ENCODE measurements at regions not wholly inside any gene's neighbourhood (a gene's known extent, or its start where the extent isn't known, plus 50 kb on each side); places are given as distances from the start of the nearest gene placed in this dataset.
"Not testable (repeated sequence)": the region's sequence is repeated elsewhere in the genome, so short reads cannot be mapped to it uniquely, and the experiment has no call there.

DNA sequence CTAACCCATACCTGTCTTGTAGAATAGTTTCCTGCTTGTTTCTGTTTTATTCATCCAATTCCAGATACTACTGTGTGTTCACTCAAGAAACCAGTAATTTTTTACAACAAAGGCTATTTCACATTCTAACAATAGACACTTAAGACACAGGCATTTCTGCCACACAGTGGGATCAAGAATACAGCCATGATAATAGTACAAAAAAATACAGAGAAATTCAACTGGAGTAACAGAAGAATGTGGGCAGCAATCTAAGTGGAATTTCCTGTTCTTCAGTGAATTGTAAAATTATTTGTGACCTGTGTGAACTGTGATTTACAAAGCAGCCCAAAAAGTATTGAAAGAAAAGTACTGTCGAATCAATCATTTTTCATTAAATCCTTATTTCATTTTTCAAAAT lies 282.9 kb downstream of the CCER1 start:
- Histone ChIP-seq H4K20me1 (ENCODE audit: insufficient read depth, low read length) (no peaks in the 10 kb centered on the region), H3K4me2 (ENCODE audit: low read length) (no peak overlapping the region), H3K79me2 (ENCODE audit: low read length) (no peaks in the 10 kb centered on the region), H3K9ac (ENCODE audit: low read length) (no peak overlapping the region), H3K27ac (ENCODE audit: low read length) (no peak overlapping the region), H3K36me3 (replicated peaks; ENCODE audit: low read depth, low read length) (no peaks in the 10 kb centered on the region), H3K27me3 (ENCODE audit: low read depth, low read length) (no peaks in the 10 kb centered on the region), H3K4me1 (ENCODE audit: low read length) (no peaks in the 10 kb centered on the region), H3K9me3 (ENCODE audit: insufficient read depth, low read length) (no peaks in the 10 kb centered on the region), H3K4me3 (ENCODE audit: low read length) (no peak overlapping the region), H2AFZ (ENCODE audit: low read depth, low read length) (no peak overlapping the region)
- TF ChIP-seq, protein P1, sequence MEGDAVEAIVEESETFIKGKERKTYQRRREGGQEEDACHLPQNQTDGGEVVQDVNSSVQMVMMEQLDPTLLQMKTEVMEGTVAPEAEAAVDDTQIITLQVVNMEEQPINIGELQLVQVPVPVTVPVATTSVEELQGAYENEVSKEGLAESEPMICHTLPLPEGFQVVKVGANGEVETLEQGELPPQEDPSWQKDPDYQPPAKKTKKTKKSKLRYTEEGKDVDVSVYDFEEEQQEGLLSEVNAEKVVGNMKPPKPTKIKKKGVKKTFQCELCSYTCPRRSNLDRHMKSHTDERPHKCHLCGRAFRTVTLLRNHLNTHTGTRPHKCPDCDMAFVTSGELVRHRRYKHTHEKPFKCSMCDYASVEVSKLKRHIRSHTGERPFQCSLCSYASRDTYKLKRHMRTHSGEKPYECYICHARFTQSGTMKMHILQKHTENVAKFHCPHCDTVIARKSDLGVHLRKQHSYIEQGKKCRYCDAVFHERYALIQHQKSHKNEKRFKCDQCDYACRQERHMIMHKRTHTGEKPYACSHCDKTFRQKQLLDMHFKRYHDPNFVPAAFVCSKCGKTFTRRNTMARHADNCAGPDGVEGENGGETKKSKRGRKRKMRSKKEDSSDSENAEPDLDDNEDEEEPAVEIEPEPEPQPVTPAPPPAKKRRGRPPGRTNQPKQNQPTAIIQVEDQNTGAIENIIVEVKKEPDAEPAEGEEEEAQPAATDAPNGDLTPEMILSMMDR (IDR thresholded peaks at IDR 0.05; ENCODE audit: low read depth, low read length) = no peak
- TF ChIP-seq EZH2phosphoT487 (IDR thresholded peaks at IDR 0.05; ENCODE audit: low read depth) = no peak

DNA sequence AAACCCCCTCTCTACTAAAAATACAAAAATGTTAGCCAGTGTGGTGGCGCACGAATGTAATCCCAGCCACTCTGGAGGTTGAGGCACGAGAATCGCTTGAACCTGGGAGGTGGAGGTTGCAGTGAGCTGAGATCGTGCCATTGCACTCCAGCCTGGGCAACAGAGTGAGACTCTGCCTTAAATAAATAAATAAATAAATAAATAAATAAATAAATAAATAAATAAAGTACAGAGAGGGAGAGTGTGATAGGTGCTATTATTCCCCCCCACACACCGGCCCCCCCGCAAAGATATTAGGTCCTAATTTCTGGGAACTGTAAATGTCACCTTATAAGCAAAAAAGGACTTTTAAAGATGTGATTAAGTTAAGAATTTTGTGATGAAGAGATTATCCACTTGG lies 291.0 kb downstream of the CCER1 start:
- not testable (repeated sequence) for H3K4me2 ChIP-seq (ENCODE audit: low read length); H3K36me3 ChIP-seq (replicated peaks; ENCODE audit: low read depth, low read length); H3K27ac ChIP-seq (ENCODE audit: low read length); H3K4me1 ChIP-seq (ENCODE audit: low read length); H3K4me3 ChIP-seq (ENCODE audit: low read length); H3K9me3 ChIP-seq (ENCODE audit: insufficient read depth, low read length); H3K79me2 ChIP-seq (ENCODE audit: low read length); H3K9ac ChIP-seq (ENCODE audit: low read length); H2AFZ ChIP-seq (ENCODE audit: low read depth, low read length); H3K27me3 ChIP-seq (ENCODE audit: low read depth, low read length); H4K20me1 ChIP-seq (ENCODE audit: insufficient read depth, low read length)

DNA sequence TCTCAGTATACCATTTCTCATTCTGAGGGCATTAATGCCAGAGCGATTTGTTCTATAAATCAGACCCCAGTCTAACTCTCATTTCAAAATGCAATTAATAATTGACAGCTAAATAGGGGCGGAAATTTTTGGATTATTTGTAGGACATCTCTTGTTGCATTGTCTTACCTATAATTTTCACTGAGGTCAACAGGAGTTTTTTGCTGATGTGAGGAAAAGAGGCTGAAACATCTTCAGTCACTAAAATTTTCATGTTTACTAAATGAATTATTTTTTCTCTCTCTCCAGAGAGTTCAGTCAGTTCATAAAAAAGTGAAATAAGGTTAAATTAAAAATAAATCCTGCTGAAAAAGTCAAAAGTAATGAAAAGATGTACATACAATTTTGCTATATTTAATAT lies 295.9 kb downstream of the CCER1 start:
- no peaks in the 10 kb centered on the region for H3K9me3 ChIP-seq (ENCODE audit: insufficient read depth, low read length)
- H2AFZ ChIP-seq (ENCODE audit: low read depth, low read length) = no peak overlapping the region
- H3K27me3 ChIP-seq (ENCODE audit: low read depth, low read length) = no peaks in the 10 kb centered on the region
- no peaks in the 10 kb centered on the region for H3K4me1 ChIP-seq (ENCODE audit: low read length)
- no peaks in the 10 kb centered on the region for H4K20me1 ChIP-seq (ENCODE audit: insufficient read depth, low read length)
- H3K27ac ChIP-seq (ENCODE audit: low read length) = no peak overlapping the region
- no peak overlapping the region for H3K9ac ChIP-seq (ENCODE audit: low read length)
- H3K79me2 ChIP-seq (ENCODE audit: low read length) = no peaks in the 10 kb centered on the region
- H3K36me3 ChIP-seq (replicated peaks; ENCODE audit: low read depth, low read length) = no peaks in the 10 kb centered on the region
- TF ChIP-seq, protein P1 (IDR thresholded peaks at IDR 0.05; ENCODE audit: low read depth, low read length) = no peak
- no peak for TF ChIP-seq EZH2phosphoT487 (IDR thresholded peaks at IDR 0.05; ENCODE audit: low read depth)
- H3K4me3 ChIP-seq (ENCODE audit: low read length) = no peak overlapping the region
- H3K4me2 ChIP-seq (ENCODE audit: low read length) = no peak overlapping the region

DNA sequence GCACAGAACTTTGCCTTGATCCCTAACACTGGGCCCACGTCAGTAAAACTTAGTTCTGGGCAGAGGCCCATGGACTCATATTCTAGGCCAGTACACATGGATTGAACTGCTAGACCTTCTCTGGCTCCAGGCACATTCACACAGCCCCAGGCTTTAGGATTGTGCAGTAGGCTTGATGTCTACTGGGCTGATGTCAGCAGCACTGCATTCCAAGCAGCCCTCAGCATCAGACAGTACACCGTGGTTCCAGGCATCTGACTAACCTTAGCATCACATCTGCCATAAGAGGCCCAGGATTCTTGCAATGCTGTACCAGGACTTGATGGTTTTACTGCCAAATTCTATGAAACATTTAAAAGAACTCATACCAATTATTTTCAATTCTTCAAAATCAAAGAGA lies 301.9 kb downstream of the CCER1 start:
- Histone ChIP-seq H3K4me2 (ENCODE audit: low read length) (no peak overlapping the region), H3K27ac (ENCODE audit: low read length) (no peak overlapping the region)
- TF ChIP-seq, protein P1 (IDR thresholded peaks at IDR 0.05; ENCODE audit: low read depth, low read length) = no peak
- TF ChIP-seq EZH2phosphoT487 (IDR thresholded peaks at IDR 0.05; ENCODE audit: low read depth) = no peak

DNA sequence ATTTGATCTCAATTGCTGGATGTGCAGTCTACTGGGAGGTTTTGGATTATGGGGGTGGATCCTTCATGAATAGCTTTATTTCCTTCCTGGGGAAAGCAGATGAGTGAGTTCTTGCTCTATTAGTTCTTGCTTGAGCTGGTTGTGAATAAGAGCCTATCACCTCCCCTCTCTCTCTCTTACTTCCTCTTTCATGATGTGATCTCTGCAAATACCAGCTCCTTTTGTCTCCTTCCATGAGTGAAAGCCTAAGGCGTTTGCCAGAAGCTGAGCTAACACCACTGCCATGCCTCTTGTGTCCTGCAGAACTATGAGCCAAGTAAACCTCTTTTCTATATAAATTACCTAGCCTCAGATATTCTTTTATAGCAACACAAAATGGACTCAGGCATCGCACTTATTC lies 302.7 kb downstream of the CCER1 start:
- Histone ChIP-seq H3K4me1 (ENCODE audit: low read length) (no peaks in the 10 kb centered on the region; the same call in 1 of the 2 replicates), H2AFZ (ENCODE audit: low read depth, low read length) (no peak overlapping the region), H3K4me3 (ENCODE audit: low read length) (no peak overlapping the region), H3K9ac (ENCODE audit: low read length) (no peak overlapping the region), H3K27ac (ENCODE audit: low read length) (no peak overlapping the region), H3K36me3 (replicated peaks; ENCODE audit: low read depth, low read length) (no peaks in the 10 kb centered on the region), H3K79me2 (ENCODE audit: low read length) (no peaks in the 10 kb centered on the region), H3K27me3 (ENCODE audit: low read depth, low read length) (no peaks in the 10 kb centered on the region), H4K20me1 (ENCODE audit: insufficient read depth, low read length) (no peaks in the 10 kb centered on the region), H3K9me3 (ENCODE audit: insufficient read depth, low read length) (no peaks in the 10 kb centered on the region), H3K4me2 (ENCODE audit: low read length) (no peak overlapping the region)
- TF ChIP-seq, protein P1 (IDR thresholded peaks at IDR 0.05; ENCODE audit: low read depth, low read length) = no peak
- TF ChIP-seq EZH2phosphoT487 (IDR thresholded peaks at IDR 0.05; ENCODE audit: low read depth) = no peak

More for the DNA sequence above, 301.9 kb downstream of the CCER1 start:
- Histone ChIP-seq H3K36me3 (replicated peaks; ENCODE audit: low read depth, low read length) (no peaks in the 10 kb centered on the region), H2AFZ (ENCODE audit: low read depth, low read length) (no peak overlapping the region), H3K4me1 (ENCODE audit: low read length) (no peaks in the 10 kb centered on the region; the same call in 1 of the 2 replicates), H4K20me1 (ENCODE audit: insufficient read depth, low read length) (no peaks in the 10 kb centered on the region), H3K79me2 (ENCODE audit: low read length) (no peaks in the 10 kb centered on the region), H3K9ac (ENCODE audit: low read length) (no peak overlapping the region), H3K9me3 (ENCODE audit: insufficient read depth, low read length) (no peaks in the 10 kb centered on the region), H3K27me3 (ENCODE audit: low read depth, low read length) (no peaks in the 10 kb centered on the region), H3K4me3 (ENCODE audit: low read length) (no peak overlapping the region)
